Right atrium auricular region (tissue), 2 donors: ENCODE measurements at regions not wholly inside any gene's neighbourhood (a gene's known extent, or its start where the extent isn't known, plus 50 kb on each side); places are given as distances from the start of the nearest gene placed in this dataset.
"Not testable (repeated sequence)": the region's sequence is repeated elsewhere in the genome, so short reads cannot be mapped to it uniquely, and the experiment has no call there.

Experiments used
- DNase-seq: peaks from one replicate; pipeline ENCODE4 v3.0.0-alpha.2; 2019; ENCODE audit warnings: low spot score
- H3K27ac ChIP-seq, 2 donors: fragments of 200-600 bp; sonication (generic); 1 replicate in 1 of 2; 2 replicates in 1 of 2; pipeline ENCODE4 v1.5.1; 2016 to 2019
- H3K27me3 ChIP-seq, 2 donors: fragments of 200-600 bp; sonication (generic); one replicate each; pipeline versions ENCODE4 v1.5.1 to v1.6.0; 2017 to 2019
- H3K36me3 ChIP-seq: fragments of 200-600 bp; sonication (generic); one replicate; pipeline ENCODE4 v1.5.1; 2016
- H3K4me1 ChIP-seq, 2 donors: fragments of 200-600 bp; sonication (generic); one replicate each; pipeline versions ENCODE4 v1.5.1 to v1.6.0; 2017 to 2019
- H3K4me3 ChIP-seq, 2 donors: fragments of 200-600 bp; sonication (generic); 1 replicate in 1 of 2; 2 replicates in 1 of 2; pipeline ENCODE4 v1.5.1; 2017 to 2019; ENCODE audit warnings: mild to moderate bottlenecking in 1 of 2, moderate library complexity in 1 of 2
- H3K9me3 ChIP-seq, 2 donors: fragments of 200-600 bp; sonication (generic); one replicate each; pipeline ENCODE4 v1.5.1; 2019

DNA sequence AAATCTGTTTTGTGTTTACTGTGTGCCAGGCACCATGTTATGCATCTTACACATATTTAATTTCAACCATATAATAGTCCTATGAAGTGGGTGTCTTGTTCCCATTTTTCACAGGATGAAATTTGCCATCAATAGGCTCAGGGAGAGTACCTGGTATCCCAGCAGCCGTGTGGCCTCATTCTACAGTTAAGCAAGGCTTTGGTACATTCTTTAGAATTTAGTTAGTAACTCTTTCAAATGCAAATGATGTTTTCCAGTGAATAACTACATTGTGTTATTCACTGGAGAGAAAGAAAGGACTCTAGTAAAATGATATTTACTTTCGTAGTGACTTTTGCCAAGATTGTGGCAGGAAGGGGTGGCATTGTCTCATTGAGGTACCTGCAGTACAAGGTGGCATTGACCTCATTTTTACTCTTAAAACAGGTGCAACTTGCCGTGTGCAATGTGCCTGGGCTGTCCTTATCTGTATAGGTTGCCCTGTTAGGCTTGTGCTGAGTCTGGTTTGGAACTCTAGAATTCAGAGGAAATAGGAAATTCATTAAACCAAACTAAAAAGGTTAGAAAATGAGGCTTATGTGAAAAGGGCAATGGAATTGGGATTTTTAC, 117.4 kb upstream of the NBPF8 start:
- not testable (repeated sequence) for H3K27me3 ChIP-seq, DNase-seq, H3K4me3 ChIP-seq, H3K9me3 ChIP-seq, H3K36me3 ChIP-seq, H3K27ac ChIP-seq, H3K4me1 ChIP-seq

DNA sequence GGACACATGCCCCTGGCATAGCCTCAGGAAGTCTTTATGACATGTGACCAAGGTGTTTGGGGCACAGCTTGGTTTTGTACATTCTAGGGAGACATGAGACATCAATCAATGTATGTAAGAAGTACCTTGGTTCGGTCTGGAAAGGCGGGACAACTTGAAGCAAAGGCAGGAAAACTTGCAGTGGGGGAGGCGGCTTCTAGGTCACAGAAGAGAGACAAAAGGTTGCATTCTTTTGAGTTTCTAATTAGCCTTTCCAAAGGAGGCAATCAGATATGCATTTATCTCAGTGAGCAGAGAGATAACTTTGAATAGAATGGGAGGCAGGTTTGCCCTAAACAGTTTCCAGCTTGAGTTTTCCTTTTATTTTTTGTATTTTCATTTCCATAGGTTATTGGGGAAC, 113.8 kb upstream of the SEC22B start:
- H3K27ac ChIP-seq, H3K4me1 ChIP-seq, H3K36me3 ChIP-seq, H3K9me3 ChIP-seq, DNase-seq, H3K4me3 ChIP-seq, H3K27me3 ChIP-seq: not testable (repeated sequence)

DNA sequence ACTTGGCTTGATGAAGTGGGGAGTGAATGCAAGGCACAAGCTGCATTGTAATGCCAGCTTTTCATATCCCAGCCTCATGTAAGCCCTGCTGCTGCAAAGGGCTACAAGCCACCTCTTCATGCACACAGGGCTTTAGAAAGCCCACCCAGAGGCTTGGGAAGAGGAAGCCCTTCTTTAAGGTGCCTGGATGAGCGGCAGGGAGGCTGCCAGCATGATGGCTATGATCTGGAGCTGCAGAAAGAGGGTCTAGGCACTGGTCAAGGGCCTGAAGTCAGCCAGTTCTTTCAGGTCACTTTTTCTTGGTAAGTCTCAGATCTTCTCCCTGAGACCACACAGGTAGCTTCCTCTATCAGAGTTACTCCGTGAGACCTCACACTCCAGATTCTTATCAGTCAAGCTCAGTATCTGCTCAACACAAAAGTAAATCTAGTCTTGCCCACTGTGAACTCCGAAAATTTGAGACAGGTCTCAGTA, 113.3 kb upstream of the SEC22B start:
- not testable (repeated sequence) for H3K9me3 ChIP-seq, H3K4me1 ChIP-seq, H3K27ac ChIP-seq, H3K27me3 ChIP-seq, H3K4me3 ChIP-seq, H3K36me3 ChIP-seq, DNase-seq

DNA sequence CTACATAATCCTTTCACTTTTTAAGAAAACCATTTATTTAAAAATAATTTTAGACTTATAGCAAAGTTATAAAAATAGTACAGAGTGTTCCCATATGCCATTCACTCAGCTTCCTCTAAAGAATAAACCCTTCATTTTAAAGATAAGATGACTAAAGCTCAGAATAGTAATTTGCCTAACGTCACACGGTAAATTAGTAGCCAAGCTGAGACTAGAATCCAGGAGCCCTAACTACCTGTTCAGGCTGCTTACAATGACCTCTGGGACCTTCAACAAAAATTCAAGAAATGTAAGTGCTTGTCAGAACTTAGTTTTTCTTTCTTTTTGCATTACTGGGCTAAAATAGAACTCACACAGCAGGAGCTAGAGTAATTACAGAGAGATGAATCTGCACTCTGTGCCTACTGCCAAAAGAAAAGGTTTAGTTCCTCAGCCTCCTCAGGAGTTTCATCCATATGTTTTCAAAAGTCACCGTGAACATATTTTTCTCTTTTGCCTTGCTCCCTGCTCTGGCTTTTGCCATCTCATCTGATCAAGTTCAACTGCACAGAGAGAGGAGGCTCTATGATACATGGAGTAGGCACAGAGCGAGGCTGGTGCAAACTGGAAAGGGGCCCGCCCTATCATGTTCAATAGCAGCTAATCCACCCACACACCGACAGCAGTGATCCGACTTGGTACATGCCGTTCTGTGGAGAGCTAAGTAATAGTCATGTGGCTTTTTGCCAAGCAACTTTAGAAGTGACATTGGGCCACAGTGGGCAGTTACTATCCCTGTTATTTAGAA, 112.7 kb upstream of the SEC22B start:
- not testable (repeated sequence) for H3K27me3 ChIP-seq, DNase-seq, H3K4me3 ChIP-seq, H3K36me3 ChIP-seq, H3K4me1 ChIP-seq, H3K27ac ChIP-seq, H3K9me3 ChIP-seq

DNA sequence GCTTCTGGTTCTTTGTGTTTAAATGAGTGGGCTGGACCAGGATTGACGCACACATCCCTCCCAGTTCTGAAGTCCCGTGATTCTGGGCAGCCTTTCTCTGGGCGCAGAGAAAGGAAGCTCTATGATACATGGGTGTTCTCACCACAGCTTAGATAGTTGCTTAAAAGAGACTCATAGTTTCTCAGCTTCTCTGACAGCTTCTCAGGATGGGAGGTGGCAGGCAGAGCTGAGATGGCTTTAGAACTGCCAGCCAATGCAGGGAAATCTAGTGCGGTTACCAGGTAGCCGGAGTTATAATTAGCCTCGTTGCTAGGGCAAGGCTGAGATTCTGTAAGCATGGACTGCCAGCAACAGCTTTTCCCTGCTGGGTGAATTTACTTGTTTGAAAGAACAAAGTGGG, 111.8 kb upstream of the SEC22B start:
- H3K27ac ChIP-seq, H3K27me3 ChIP-seq, H3K9me3 ChIP-seq, DNase-seq, H3K4me1 ChIP-seq, H3K4me3 ChIP-seq, H3K36me3 ChIP-seq: not testable (repeated sequence)

DNA sequence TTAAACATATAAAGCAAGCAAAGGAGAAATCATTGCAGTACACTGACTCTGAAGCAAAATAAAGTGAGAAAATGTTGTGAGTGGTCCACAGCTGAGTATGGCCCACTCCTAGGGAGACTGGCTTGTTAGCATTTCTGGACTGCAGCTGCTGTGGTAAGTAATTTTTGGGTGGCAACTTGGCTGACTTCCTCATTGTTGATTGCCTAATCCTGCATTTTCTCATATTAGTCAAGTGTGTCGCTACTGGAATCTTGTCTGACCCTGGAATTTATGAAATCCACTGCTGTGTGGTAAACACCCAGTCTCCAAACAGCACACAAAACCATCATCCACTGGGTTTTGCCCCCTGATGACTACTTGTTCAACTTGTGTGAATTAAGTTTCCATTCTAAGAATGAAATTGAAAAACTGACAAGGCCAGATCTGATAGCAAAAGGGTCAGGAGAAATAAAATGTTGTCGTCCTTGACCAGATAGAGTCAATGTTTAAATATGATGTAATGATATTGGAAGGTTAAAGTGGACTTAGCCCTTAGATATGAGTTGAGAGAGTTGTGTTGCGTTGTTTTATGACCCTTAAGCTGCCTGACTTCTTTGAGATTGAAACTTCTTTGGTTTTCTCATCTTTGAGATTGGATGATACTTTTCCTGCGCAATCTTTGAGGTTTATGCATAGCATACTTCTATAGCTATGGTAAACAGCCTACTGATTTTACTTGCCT, 106.6 kb upstream of the SEC22B start:
- H3K4me1 ChIP-seq, H3K4me3 ChIP-seq, H3K27me3 ChIP-seq, H3K27ac ChIP-seq, H3K9me3 ChIP-seq, DNase-seq, H3K36me3 ChIP-seq: not testable (repeated sequence)

DNA sequence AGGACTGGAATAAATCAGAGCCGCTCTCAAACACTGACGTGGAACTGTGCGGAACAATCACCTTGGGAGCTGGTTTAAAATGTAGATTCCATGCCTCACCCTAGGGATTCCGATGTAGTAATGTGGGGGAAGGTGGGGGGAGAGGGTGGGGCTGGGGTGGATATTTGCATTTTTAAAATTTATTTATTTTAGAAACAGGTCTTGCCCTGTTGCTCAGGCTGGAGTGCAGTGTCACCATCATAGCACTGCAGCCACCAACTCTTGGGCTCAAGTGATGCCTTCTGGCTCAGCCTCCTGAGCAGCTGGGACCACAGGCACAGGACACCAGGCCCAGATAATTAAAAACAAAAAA, 101.9 kb upstream of the SEC22B start:
- not testable (repeated sequence) for H3K36me3 ChIP-seq, H3K4me1 ChIP-seq, H3K9me3 ChIP-seq, H3K27ac ChIP-seq, DNase-seq, H3K27me3 ChIP-seq, H3K4me3 ChIP-seq

DNA sequence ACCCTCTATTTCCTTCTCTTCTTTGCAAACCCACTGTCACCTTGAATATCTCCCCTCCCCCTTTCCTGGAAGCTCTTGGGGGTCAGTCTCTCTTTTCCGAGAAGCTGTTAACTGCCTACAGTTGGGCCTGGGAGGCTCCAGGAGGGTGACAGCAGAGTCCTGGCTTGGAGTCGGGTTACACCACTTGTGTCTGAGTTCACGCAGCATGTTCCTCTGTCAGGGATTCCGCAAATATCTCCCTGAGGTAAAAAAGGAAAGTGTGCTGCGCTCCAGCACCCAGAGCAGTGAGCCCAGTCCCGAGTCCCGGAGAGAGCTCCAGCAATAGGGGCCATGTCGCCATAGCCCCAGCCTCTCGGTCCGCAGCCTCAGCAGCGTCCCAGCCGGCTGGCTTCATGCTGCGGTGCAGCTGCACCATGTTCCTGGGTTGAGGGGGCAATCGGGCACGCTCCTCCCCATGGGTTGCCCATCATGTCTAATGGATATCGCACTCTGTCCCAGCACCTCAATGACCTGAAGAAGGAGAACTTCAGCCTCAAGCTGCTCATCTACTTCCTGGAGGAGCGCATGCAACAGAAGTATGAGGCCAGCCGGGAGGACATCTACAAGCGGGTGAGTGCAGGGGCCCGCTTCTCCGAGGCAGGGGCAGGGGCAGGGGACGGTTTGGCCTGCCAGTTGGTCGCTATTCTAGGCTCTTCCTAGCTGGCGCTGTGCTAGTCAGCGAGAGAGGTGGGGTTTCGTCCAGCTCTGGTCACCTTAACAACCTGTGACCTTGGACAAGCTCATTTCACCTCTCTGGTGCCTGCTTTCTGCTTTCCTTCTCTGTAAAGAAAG, 101.3 kb upstream of the SEC22B start:
- H3K4me1 ChIP-seq, H3K27me3 ChIP-seq, H3K4me3 ChIP-seq, H3K36me3 ChIP-seq, DNase-seq, H3K27ac ChIP-seq, H3K9me3 ChIP-seq: not testable (repeated sequence)

DNA sequence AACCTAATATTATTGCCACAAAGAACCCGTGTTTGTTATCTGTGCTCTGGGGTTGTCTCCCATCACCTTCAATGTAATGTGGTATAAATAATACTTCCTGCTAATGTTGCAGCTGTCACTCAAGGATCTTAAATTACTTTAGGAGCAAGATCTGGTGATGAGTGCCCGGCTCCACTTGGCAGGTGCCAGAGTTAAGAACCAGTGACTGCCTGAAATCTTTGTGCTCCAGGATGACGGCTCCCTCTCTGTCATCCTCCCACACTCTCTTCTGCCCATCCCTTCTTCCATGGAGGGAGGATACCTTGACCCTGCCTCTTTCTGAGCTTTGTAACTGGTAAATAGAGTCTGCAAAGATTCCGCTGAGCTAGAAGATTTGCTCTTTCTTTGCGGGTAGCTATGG, 100.4 kb upstream of the SEC22B start:
- not testable (repeated sequence) for H3K4me1 ChIP-seq, H3K4me3 ChIP-seq, H3K36me3 ChIP-seq, DNase-seq, H3K27ac ChIP-seq, H3K9me3 ChIP-seq, H3K27me3 ChIP-seq

DNA sequence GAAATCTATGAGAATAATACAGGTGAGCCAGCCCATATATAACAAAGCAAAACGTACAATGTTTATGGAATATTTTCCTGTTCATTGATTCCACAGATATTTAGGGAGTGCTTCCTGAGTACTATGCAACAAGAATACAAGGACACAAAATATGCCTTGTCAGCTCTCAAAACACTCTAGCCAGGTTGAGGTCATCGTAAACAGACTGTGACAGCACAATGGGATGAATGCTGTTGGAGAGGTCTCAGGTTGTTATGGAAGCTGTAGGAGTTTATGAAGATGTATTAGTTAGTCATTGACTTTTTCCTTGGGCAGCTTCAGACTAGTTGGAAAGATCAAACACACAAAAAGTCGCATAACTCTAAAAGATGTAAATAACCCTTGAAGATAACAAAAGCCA, 98.1 kb upstream of the SEC22B start:
- not testable (repeated sequence) for H3K9me3 ChIP-seq, DNase-seq, H3K36me3 ChIP-seq, H3K27ac ChIP-seq, H3K4me1 ChIP-seq, H3K4me3 ChIP-seq, H3K27me3 ChIP-seq

DNA sequence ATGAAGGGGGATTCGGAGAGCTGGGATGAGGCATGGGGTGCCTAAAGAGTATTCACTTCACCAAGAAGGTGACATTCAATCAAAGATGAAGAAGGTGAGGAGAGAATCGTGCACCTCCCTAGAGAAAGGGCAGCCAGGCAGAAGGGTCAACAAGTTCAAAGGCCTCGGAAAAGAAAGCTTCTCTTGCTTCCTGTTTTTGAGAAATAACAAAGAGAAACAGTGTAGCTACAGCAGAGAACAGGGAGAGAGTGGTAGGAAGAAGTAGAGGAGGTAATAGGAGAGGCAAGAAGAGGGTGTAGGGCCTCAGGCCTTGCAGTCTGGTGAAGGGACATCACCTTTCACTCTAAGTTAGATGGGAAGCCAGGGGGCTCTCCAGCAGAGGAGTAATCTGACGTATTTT, 97.0 kb upstream of the SEC22B start:
- not testable (repeated sequence) for H3K27ac ChIP-seq, H3K4me3 ChIP-seq, H3K36me3 ChIP-seq, H3K27me3 ChIP-seq, H3K9me3 ChIP-seq, H3K4me1 ChIP-seq, DNase-seq

DNA sequence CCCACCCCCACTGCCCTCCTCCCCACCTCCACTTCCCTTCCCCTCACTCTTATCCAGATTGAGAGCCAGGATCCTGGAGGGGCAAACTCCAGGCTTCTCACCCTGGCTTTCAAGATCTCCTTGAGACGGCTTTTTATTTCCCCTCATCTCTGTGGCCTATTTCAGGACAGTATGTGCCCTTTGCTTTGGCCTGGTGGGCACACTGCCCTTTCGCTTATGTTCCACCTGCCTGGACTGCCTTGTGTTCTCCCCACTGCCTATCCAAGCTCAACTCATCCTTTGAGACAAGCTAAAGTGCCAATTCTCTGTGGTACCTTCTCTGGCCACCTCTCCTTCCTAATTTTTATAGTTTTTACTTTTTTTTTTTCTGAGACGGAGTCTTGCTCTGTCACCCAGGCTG, 95.9 kb upstream of the SEC22B start:
- H3K9me3 ChIP-seq, H3K4me1 ChIP-seq, H3K27me3 ChIP-seq, H3K27ac ChIP-seq, H3K36me3 ChIP-seq, H3K4me3 ChIP-seq, DNase-seq: not testable (repeated sequence)

DNA sequence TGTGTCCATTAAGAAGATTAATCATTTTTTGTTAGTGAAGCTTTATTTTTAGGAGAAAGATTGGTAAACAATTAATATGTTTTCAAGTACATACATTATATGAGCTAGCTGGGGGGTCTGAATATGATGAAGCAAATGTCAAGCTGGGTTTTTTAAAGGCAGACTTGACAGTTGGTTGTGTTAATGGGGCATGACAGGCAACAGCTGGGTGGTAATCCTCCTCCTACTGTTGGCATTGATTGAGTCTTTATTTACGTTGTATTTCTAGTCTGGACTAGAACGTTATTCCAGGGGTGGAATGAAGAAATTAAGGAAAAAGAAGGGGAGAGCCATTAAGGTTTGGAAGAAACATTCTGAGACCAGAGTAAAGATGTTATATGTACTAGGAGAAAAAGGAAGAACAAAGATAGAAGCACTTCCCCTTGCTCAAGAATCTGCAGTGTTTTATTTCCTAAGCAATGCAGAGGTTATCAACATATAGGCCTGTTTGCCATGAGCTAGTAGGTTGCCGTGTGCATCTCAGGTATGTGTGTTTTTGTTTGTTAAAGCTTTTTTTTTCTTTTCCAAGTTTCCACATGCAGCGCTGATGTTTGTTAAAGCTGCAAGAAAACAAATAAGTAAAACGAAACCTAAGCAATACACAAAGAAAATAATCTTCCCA, 95.4 kb upstream of the SEC22B start:
- not testable (repeated sequence) for H3K4me3 ChIP-seq

DNA sequence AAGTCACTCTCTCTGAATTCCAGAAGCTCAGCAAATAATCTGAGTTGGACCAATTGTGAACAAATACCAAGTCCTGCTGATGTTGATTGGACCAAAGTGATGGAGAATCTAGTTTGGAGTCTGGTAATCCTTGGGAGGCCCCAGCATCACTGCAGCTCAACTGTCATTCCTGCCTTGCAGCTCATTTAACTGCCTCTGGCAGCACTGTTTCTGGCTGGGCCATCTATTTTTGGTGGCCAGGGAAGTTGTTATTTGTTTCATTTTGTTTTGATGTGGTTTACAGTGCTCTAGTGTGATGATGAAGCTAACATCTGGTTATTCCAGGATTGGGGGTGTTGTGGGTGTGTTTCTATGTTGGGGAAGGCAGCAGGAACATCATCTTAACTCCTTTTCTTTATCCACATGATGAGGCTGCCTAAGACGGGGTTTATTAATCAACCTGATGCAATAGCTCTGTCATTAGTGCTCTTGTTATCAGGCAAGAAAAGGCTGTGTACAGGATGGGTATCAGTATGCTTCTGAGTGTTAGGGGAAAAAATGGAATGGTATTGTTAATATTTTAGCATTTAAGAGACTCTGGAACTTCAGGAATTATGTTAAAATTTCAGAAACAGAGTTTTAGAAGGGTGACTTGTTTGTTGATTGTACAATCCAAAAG, 91.7 kb upstream of the SEC22B start:
- not testable (repeated sequence) for H3K4me3 ChIP-seq, H3K27me3 ChIP-seq, H3K4me1 ChIP-seq, H3K27ac ChIP-seq, H3K9me3 ChIP-seq, DNase-seq, H3K36me3 ChIP-seq

More for the DNA sequence above, 95.4 kb upstream of the SEC22B start:
- H3K4me1 ChIP-seq, H3K36me3 ChIP-seq, H3K9me3 ChIP-seq, H3K27me3 ChIP-seq, DNase-seq, H3K27ac ChIP-seq: not testable (repeated sequence)
